ENCODE measurements at regions not wholly inside any gene's neighbourhood (a gene's known extent, or its start where the extent isn't known, plus 50 kb on each side); places are given as distances from the start of the nearest gene placed in this dataset.

- CTCF ChIA-PET = no interaction called here
- H2AFZ ChIP-seq (replicated peaks; ENCODE audit: low read length, poor library complexity) = no peak overlapping the region
- H3K27ac ChIP-seq (ENCODE audit: insufficient read depth, low read length) = no peak overlapping the region
These were observed 554.6 kb downstream of the NLGN4X start for GRCh38 chrX:5674036-5674435.

More at GRCh38 chrX:5674036-5674435, 554.6 kb downstream of the NLGN4X start:
- Histone ChIP-seq H4K91ac (ENCODE audit: insufficient read depth, low read depth, low read length) (no peak overlapping the region), H2AK5ac (ENCODE audit: low read depth, low read length) (no peak overlapping the region), H3K9me3 (ENCODE audit: control insufficient read depth, insufficient read depth, low read length) (peaks cover 5% of the 10 kb centered on the region; the same call in 1 of the 2 replicates), H2AK9ac (replicated peaks; ENCODE audit: low read depth, low read length, poor library complexity) (no peak overlapping the region), H2BK5ac (ENCODE audit: low read depth, low read length, poor library complexity, severe bottlenecking) (no peak overlapping the region), H4K5ac (ENCODE audit: low read depth, low read length) (no peak overlapping the region), H3K23ac (ENCODE audit: low read depth, low read length) (no peak overlapping the region), H4K8ac (ENCODE audit: low read depth in 2 of 2, low read length in 2 of 2) (no peak overlapping the region), H3K9ac (ENCODE audit: low read depth, low read length) (no peak overlapping the region), H3K9me1 (ENCODE audit: insufficient read depth, low read length) (no peaks in the 10 kb centered on the region), H3K14ac (replicated peaks; ENCODE audit: low read depth, low read length) (no peak overlapping the region), H3K4me2 (ENCODE audit: low read depth, low read length) (no peak overlapping the region), H2BK120ac (ENCODE audit: low read depth, low read length) (no peak overlapping the region), H2BK20ac (ENCODE audit: low read depth, low read length) (no peak overlapping the region), H3K79me1 (ENCODE audit: low read depth in 1 of 2, low read length in 2 of 2) (no peaks in the 10 kb centered on the region), H3K4ac (ENCODE audit: low read depth, low read length) (no peak overlapping the region), H4K20me1 (ENCODE audit: insufficient read depth, low read length) (no peaks in the 10 kb centered on the region), H3K27me3 (ENCODE audit: control insufficient read depth, insufficient read depth, low read length) (no peaks in the 10 kb centered on the region), H3K56ac (ENCODE audit: extremely low read depth, insufficient read depth, low read length) (no peak overlapping the region), H2BK15ac (ENCODE audit: low read depth, low read length) (no peak overlapping the region), H3K18ac (ENCODE audit: low read depth, low read length) (no peak overlapping the region), H3K36me3 (ENCODE audit: control insufficient read depth, insufficient read depth, low read length) (no peaks in the 10 kb centered on the region), H3K4me1 (ENCODE audit: control insufficient read depth, insufficient read depth, low read length) (no peaks in the 10 kb centered on the region), H3K4me3 (ENCODE audit: insufficient read depth, low read depth, low read length) (no peak overlapping the region)
- intact Hi-C loops (cut with micrococcal nuclease) (no loop called here), in situ Hi-C loops (cut with MboI; ENCODE audit: low sequenced_read_pairs) (no loop called here), dilution Hi-C loops (cut with HindIII; ENCODE audit: low sequenced_read_pairs, unreplicated experiment) (no loop called here)
- POLR2A ChIA-PET (ENCODE audit: unreplicated experiment) = no interaction called here
- WGBS, 2 experiments (ENCODE audit: extremely low coverage in 2 of 2, insufficient read length in 1 of 2) = no CpG with 5 or more reads among the region's 3 CpGs
- ATAC-seq (ENCODE audit: low read depth) (no peak), DNase-seq (no peak)
- TF ChIP-seq SMC3 (IDR thresholded peaks at IDR 0.05; ENCODE audit: low read depth, low read length) (no peak), BHLHE40 (IDR thresholded peaks at IDR 0.05; ENCODE audit: low read depth, low read length) (no peak), MAZ (IDR thresholded peaks at IDR 0.05; ENCODE audit: borderline replicate concordance, low read depth, low read length) (no peak), NFE2L2 (IDR thresholded peaks at IDR 0.05; ENCODE audit: low read depth, low read length) (no peak), CTCF (conservative IDR thresholded peaks at IDR 0.05; ENCODE audit: low read depth, low read length) (no peak), RFX5 (IDR thresholded peaks at IDR 0.05; ENCODE audit: low read depth, low read length) (no peak), FOS (IDR thresholded peaks at IDR 0.05; ENCODE audit: low read depth, low read length) (no peak), MXI1 (IDR thresholded peaks at IDR 0.05; ENCODE audit: borderline replicate concordance, low read depth, low read length) (no peak), MAFK (IDR thresholded peaks at IDR 0.05; ENCODE audit: low read depth, low read length) (no peak), RAD21 (IDR thresholded peaks at IDR 0.05; ENCODE audit: low read length) (no peak), USF2 (IDR thresholded peaks at IDR 0.05; ENCODE audit: low read depth, low read length) (no peak), POLR2A (IDR thresholded peaks at IDR 0.05; ENCODE audit: low read depth, low read length) (no peak), CEBPB (IDR thresholded peaks at IDR 0.05; ENCODE audit: low read depth, low read length) (no peak), CHD1 (IDR thresholded peaks at IDR 0.05; ENCODE audit: low read depth, low read length) (no peak), RCOR1 (IDR thresholded peaks at IDR 0.05; ENCODE audit: insufficient replicate concordance, low read length) (no peak), ELK1 (IDR thresholded peaks at IDR 0.05; ENCODE audit: borderline replicate concordance, low read depth, low read length) (no peak)
- no TSS peak for BruUV-seq (replicated peaks)

Measured in IMR-90 (cell line).